Prostate gland (tissue), 2 donors: ENCODE measurements at regions not wholly inside any gene's neighbourhood (a gene's known extent, or its start where the extent isn't known, plus 50 kb on each side); places are given as distances from the start of the nearest gene placed in this dataset.

Source experiments
- DNase-seq: peaks from one replicate; pipeline ENCODE4 v3.0.0-alpha.2; 2019; ENCODE audit warnings: low spot score
- H3K27ac ChIP-seq, 2 donors: fragments of 200-600 bp; sonication (generic); 2 replicates each; pipeline ENCODE4 v1.5.1; 2017 to 2019
- H3K27me3 ChIP-seq: fragments of 200-600 bp; sonication (generic); replicated peaks from 2 replicates; pipeline ENCODE4 v1.5.1; 2019; ENCODE audit not compliant: insufficient read depth
- H3K36me3 ChIP-seq, 2 donors: fragments of 200-600 bp; sonication (generic); 1 replicate in 1 of 2; 2 replicates in 1 of 2; pipeline versions ENCODE4 v1.5.1 to v1.8.1; 2017 to 2019
- H3K4me1 ChIP-seq: fragments of 200-600 bp; sonication (generic); replicated peaks from 2 replicates; pipeline ENCODE4 v1.5.1; 2019
- H3K4me3 ChIP-seq, 2 donors: fragments of 200-600 bp; sonication (generic); 2 replicates each; pipeline ENCODE4 v1.5.1; 2017 to 2019
- H3K9me3 ChIP-seq: fragments of 200-600 bp; sonication (generic); 2 replicates; pipeline ENCODE4 v1.5.1; 2017
- CTCF ChIP-seq, 4 experiments: fragments of 200-600 bp in 2 of 4; fragments of 450-650 bp in 2 of 4; sonication (generic) in 2 of 4; IDR thresholded peaks; 1 replicate in 3 of 4; 2 replicates in 1 of 4; pipeline ENCODE4 v1.5.1; 2016 to 2019; ENCODE audit warnings: antibody characterized with exemption in 4 of 4, mild to moderate bottlenecking in 2 of 4, moderate library complexity in 2 of 4
- POLR2A ChIP-seq: fragments of 450-650 bp; IDR thresholded peaks from one replicate; pipeline ENCODE4 v1.6.1; 2016; ENCODE audit warnings: antibody characterized with exemption, mild to moderate bottlenecking
- POLR2AphosphoS5 ChIP-seq: sonication (generic); formaldehyde crosslinking; IDR thresholded peaks from one replicate; pipeline ENCODE4 v1.6.1; 2017; ENCODE audit warnings: antibody characterized with exemption
- WGBS: methylation state at CpG from one replicate; pipeline ENCODE4 v1.1.5; 2018; 5-methylcytosine and 5-hydroxymethylcytosine counted together
- intact Hi-C: fragments of 100-400 bp; cut with DNase I; formaldehyde crosslinking; loops from one replicate; pipeline ENCODE4 v1.14.2; 2022

GRCh38 chr14:34063042-34063441, 112.2 kb upstream of the EGLN3 start:
- H3K27ac ChIP-seq, result no peak overlapping the region

GRCh38 chr14:34062353-34062973, 111.6 kb upstream of the EGLN3 start:
- H3K4me3 ChIP-seq, result no peak overlapping the region
- no peaks in the 10 kb centered on the region for H3K9me3 ChIP-seq
- H3K27me3 ChIP-seq, result no peaks in the 10 kb centered on the region
- intact Hi-C loops, result loop anchor here (5.0 kb wide), 1 partner anchor 115 kb away; no protein-coding TSS in a partner anchor
- no peaks in the 10 kb centered on the region for H3K4me1 ChIP-seq
- DNase-seq, result no peak
- no peak for TF ChIP-seq CTCF (IDR thresholded peaks at IDR 0.05)
- H3K36me3 ChIP-seq, result no peaks in the 10 kb centered on the region
- H3K27ac ChIP-seq, result no peak overlapping the region
- WGBS, result 95% methylated on average over 8 of the region's 8 CpGs

More at GRCh38 chr14:34063042-34063441, 112.2 kb upstream of the EGLN3 start:
- no peaks in the 10 kb centered on the region for H3K9me3 ChIP-seq
- WGBS, result 59% methylated on average over 1 of the region's 1 CpG
- no peak for DNase-seq
- intact Hi-C loops, result loop anchor here (5.0 kb wide), 1 partner anchor 116 kb away; no protein-coding TSS in a partner anchor
- TF ChIP-seq POLR2A (no peak), CTCF (IDR thresholded peaks at IDR 0.05) (no peak), POLR2AphosphoS5 (no peak)
- no peaks in the 10 kb centered on the region for H3K27me3 ChIP-seq
- H3K4me3 ChIP-seq, result no peak overlapping the region
- no peaks in the 10 kb centered on the region for H3K36me3 ChIP-seq
- no peaks in the 10 kb centered on the region for H3K4me1 ChIP-seq

GRCh38 chr14:34060651-34060999, 109.8 kb upstream of the EGLN3 start:
- H3K4me1 ChIP-seq, result no peaks in the 10 kb centered on the region
- H3K36me3 ChIP-seq, result no peaks in the 10 kb centered on the region
- intact Hi-C loops, result loop anchor here (5.0 kb wide), 1 partner anchor 113 kb away; no protein-coding TSS in a partner anchor
- TF ChIP-seq POLR2A (no peak), POLR2AphosphoS5 (no peak), CTCF (IDR thresholded peaks at IDR 0.05) (no peak)
- no peaks in the 10 kb centered on the region for H3K9me3 ChIP-seq
- H3K4me3 ChIP-seq, result peak overlapping the region; percentile 52 to 53
- no peak for DNase-seq
- 32% methylated on average over 16 of the region's 16 CpGs for WGBS
- H3K27ac ChIP-seq, result peak overlapping the region; percentile 68 to 76
- no peaks in the 10 kb centered on the region for H3K27me3 ChIP-seq

- WGBS, result under 1% methylated on average over 66 of the region's 84 CpGs
- peak overlapping the region; percentile 68 to 76 for H3K27ac ChIP-seq
- intact Hi-C loops, result loop anchor here (5.0 kb wide), 1 partner anchor 113 kb away; no protein-coding TSS in a partner anchor
- TF ChIP-seq POLR2AphosphoS5 (no peak), CTCF (IDR thresholded peaks at IDR 0.05) (peak in 2 of 4 experiments; percentile 44 to 47), POLR2A (peak; percentile 76)
- no peaks in the 10 kb centered on the region for H3K9me3 ChIP-seq
- H3K4me1 ChIP-seq, result no peaks in the 10 kb centered on the region
- DNase-seq, result peak; percentile 72
- no peaks in the 10 kb centered on the region for H3K36me3 ChIP-seq
- no peaks in the 10 kb centered on the region for H3K27me3 ChIP-seq
- H3K4me3 ChIP-seq, result peak overlapping the region; percentile 52 to 53
Measured at GRCh38 chr14:34059925-34060650, 109.2 kb upstream of the EGLN3 start.
